ENCODE measurements at regions not wholly inside any gene's neighbourhood (a gene's known extent, or its start where the extent isn't known, plus 50 kb on each side); places are given as distances from the start of the nearest gene placed in this dataset.

DNA sequence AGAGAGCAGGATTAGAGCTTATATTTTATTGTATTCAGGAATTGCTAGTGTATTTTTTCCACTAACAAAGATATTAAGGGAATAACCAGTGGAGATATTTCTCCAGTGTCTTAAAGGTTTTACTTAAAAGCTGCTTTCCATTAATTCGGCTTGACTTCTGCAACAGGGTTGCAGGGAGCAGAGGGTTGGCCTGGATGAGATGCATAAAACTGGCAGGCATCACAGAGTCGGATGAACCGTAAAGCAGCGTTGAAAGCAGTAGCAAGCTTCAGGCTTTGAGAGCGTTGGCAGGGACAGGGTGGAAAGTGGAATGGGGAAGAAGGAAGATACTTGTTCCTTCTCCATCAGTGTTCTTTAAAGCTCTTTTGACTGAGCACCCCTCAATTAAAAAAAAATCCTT is 237.2 kb downstream of the LMO4 start:
- DNase-seq (ENCODE audit: low read depth): no peak
- TF ChIP-seq CTCF (IDR thresholded peaks at IDR 0.05; ENCODE audit: insufficient read depth, low read length): no peak
- no peak overlapping the region for H3K4me3 ChIP-seq (ENCODE audit: low read depth, low read length)

DNA sequence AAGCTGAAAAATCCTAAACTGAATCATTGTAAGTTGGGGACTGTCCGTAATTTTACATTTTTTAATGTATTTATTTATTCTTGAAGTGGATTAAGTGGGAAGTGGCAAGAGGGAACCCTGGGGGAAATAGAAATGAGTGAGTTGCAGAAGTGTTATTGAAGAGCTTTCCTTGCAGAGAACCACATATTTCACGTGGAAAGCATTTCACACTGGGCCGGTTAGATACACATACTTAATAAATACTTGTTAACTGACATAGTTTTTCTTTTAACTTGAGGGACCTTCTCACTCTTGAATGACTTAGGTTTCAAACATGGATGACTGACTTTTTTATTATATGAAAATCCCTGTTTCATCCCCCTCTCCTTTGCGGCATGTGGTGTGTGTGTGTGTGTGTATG is 239.3 kb downstream of the LMO4 start:
- DNase-seq (ENCODE audit: low read depth): no peak
- no peak overlapping the region for H3K4me3 ChIP-seq (ENCODE audit: low read depth, low read length)
- no peak for TF ChIP-seq CTCF (IDR thresholded peaks at IDR 0.05; ENCODE audit: insufficient read depth, low read length)

- H3K4me3 ChIP-seq (ENCODE audit: low read depth, low read length): no peak overlapping the region
- DNase-seq (ENCODE audit: low read depth): no peak
- TF ChIP-seq CTCF (IDR thresholded peaks at IDR 0.05; ENCODE audit: insufficient read depth, low read length): no peak
Measured at GRCh38 chr1:87568911-87569310, 240.2 kb downstream of the LMO4 start.

GRCh38 chr1:87572008-87572407 is 243.3 kb downstream of the LMO4 start:
- DNase-seq (ENCODE audit: low read depth): no peak
- no peak overlapping the region for H3K4me3 ChIP-seq (ENCODE audit: low read depth, low read length)
- no peak for TF ChIP-seq CTCF (IDR thresholded peaks at IDR 0.05; ENCODE audit: insufficient read depth, low read length)

DNA sequence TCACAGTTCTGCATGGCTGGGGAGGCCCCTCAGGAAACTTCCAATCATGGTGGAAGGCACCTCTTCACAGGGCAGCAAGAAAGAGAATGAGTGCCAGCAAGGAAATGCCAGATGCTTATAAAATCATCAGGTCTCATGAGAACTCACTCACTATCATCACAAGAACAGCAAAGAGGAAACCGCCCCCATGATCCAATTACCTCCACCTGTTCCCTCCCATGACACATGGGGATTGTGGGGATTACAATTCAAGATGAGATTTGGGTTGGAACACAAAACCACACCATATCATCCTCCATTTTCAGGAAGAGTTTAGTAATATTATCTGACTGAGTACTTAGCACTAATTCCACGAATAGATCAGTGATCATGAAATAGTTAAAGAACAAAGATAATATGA is 244.2 kb downstream of the LMO4 start:
- no peak for TF ChIP-seq CTCF (IDR thresholded peaks at IDR 0.05; ENCODE audit: insufficient read depth, low read length)
- DNase-seq (ENCODE audit: low read depth): no peak
- no peak overlapping the region for H3K4me3 ChIP-seq (ENCODE audit: low read depth, low read length)

GRCh38 chr1:87575528-87575927 is 246.8 kb downstream of the LMO4 start:
- TF ChIP-seq CTCF (IDR thresholded peaks at IDR 0.05; ENCODE audit: insufficient read depth, low read length): no peak
- no peak for DNase-seq (ENCODE audit: low read depth)
- H3K4me3 ChIP-seq (ENCODE audit: low read depth, low read length): no peak overlapping the region

DNA sequence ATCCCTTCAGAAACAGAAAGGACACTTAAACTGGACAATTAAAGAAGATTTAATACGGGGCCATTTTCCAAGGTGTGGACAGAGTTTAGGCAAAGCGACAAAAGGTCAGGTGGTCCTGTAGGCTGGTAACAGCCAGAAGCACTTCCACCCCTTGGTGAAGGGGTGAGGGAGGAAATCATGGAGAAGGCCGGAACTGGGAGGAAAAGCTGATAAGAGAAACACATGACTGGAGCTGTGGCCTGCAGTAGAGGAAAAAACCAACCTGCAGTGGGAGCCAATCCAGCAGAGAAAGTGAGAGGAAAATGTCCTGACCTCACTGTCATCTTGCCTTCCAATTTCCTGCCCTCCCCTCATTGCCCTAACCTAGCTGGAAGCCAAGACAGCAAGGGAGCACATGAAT is 249.8 kb downstream of the LMO4 start:
- no peak for TF ChIP-seq CTCF (IDR thresholded peaks at IDR 0.05; ENCODE audit: insufficient read depth, low read length)
- no peak overlapping the region for H3K4me3 ChIP-seq (ENCODE audit: low read depth, low read length)
- DNase-seq (ENCODE audit: low read depth): no peak
